ENCODE measurements at regions not wholly inside any gene's neighbourhood (a gene's known extent, or its start where the extent isn't known, plus 50 kb on each side); places are given as distances from the start of the nearest gene placed in this dataset.

DNA sequence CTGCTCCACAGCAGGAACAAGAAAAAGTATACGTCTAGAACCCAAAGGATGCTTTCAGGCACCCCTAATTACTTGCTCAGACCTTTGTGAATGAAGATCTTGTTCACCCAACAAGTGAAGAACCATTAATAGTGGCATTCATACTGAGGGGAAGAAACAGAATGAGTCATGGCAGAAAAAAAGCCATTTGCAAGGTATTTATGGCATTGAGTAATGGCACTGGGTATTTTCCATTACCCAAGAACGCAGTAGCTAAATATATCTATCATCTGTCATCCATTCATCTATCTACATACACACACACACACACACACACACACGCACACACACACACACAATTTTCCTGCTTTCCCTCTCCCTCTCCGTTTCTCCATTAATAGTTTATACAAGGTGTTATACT lies 56.4 kb upstream of the XIRP2 start:
- TF ChIP-seq, protein P1, sequence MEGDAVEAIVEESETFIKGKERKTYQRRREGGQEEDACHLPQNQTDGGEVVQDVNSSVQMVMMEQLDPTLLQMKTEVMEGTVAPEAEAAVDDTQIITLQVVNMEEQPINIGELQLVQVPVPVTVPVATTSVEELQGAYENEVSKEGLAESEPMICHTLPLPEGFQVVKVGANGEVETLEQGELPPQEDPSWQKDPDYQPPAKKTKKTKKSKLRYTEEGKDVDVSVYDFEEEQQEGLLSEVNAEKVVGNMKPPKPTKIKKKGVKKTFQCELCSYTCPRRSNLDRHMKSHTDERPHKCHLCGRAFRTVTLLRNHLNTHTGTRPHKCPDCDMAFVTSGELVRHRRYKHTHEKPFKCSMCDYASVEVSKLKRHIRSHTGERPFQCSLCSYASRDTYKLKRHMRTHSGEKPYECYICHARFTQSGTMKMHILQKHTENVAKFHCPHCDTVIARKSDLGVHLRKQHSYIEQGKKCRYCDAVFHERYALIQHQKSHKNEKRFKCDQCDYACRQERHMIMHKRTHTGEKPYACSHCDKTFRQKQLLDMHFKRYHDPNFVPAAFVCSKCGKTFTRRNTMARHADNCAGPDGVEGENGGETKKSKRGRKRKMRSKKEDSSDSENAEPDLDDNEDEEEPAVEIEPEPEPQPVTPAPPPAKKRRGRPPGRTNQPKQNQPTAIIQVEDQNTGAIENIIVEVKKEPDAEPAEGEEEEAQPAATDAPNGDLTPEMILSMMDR (IDR thresholded peaks at IDR 0.05; ENCODE audit: extremely low read depth, insufficient read depth, missing control alignments) = no peak
- DNase-seq (ENCODE audit: low spot score) = no peak
- in situ Hi-C loops (cut with MboI; ENCODE audit: low pct_unique_long_range_greater_than_20kb, low sequenced_read_pairs, unreplicated experiment) = no loop called here

DNA sequence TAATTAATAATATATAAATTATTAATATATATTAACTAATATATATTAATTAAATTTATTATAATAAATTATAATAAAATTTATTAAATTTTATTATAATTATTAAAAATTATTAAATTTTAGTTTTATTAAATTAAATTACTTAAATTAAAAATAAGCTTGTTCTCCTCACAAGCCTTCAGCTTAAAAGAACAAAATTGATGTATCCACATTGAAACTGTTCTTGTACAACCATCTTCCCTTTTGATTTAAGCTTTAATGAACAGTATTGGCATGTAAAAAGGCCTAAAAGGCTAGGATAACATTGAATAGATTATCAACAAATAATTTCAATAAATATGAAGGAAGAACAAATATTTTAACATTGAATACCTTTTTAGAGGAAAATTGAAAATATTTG lies 62.4 kb upstream of the XIRP2 start:
- no peak for DNase-seq (ENCODE audit: low spot score)
- TF ChIP-seq, protein P1 (IDR thresholded peaks at IDR 0.05; ENCODE audit: extremely low read depth, insufficient read depth, missing control alignments) = no peak
- in situ Hi-C loops (cut with MboI; ENCODE audit: low pct_unique_long_range_greater_than_20kb, low sequenced_read_pairs, unreplicated experiment) = no loop called here

DNA sequence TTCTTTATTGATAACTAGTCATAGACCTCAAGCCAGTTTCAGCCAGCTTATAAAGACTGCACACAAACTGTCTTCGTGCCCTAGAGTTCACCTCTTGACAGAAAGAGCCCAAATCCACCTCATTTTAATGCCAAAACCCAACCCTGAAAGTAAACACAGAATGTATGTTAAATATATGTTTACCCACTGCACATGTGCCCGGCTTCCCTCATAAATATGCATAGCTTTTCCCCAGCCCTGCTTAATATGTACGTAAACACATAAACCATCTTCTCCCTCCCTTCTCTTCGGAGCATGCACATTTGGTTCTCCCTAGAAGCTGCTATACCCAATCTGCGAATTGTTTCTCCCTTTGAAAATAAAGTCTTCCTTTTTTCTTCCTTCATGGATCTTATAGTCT lies 73.9 kb upstream of the XIRP2 start:
- in situ Hi-C loops (cut with MboI; ENCODE audit: low pct_unique_long_range_greater_than_20kb, low sequenced_read_pairs, unreplicated experiment) = no loop called here
- no peak for DNase-seq (ENCODE audit: low spot score)
- TF ChIP-seq, protein P1 (IDR thresholded peaks at IDR 0.05; ENCODE audit: extremely low read depth, insufficient read depth, missing control alignments) = no peak

DNA sequence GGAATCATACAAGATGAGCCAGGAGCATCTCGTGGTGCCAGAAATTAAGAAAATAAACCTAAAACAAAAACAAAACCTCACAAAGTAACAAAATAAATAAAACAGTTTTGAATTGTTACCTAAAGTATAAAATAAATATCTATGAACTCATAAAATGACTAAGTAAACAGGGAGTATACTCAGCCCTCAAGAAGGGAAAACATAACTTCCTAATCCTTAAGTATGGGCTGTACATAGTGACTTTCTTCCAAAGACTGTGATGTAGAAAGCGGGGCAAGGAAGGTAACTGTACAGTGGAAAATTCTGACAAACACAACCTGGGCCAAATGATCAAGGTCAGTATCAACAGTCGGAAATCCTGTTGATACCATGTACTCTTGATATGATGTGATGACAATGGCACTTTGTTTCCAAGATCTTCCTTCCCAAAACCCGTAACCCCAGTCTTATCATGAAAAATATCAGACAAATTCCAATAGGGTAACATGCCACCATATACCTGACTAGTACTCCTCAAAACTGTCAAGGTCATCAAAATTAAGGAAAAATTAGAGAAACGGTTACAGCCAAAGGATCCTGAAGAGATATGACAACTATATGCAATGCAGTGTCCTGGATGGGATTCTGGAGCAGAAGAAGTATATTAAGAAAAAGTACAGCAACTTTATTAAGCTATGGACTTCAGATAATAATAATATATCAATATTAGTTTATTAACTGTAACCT lies 76.0 kb upstream of the XIRP2 start:
- in situ Hi-C loops (cut with MboI; ENCODE audit: low pct_unique_long_range_greater_than_20kb, low sequenced_read_pairs, unreplicated experiment) = no loop called here
- no peak for DNase-seq (ENCODE audit: low spot score)
- TF ChIP-seq, protein P1 (IDR thresholded peaks at IDR 0.05; ENCODE audit: extremely low read depth, insufficient read depth, missing control alignments) = no peak

DNA sequence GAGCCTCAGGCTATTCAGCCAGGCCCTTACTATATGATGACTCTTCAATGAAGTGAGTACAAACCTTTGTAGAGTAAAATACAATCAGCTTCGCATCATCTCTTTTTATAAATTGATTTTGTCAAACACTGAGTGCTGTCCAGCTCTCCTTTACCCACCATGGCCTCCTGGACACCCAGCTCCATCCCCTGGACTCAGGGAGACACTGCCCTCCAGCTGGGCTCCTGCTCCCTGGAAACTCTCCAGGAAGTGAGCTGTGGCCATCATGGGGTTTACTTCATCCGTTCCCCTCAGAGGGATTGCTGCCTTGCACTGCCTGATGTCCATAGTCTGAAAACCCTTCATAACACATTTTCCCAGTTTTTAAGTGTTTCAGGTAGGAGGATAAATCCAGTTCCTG lies 82.5 kb upstream of the XIRP2 start:
- TF ChIP-seq, protein P1 (IDR thresholded peaks at IDR 0.05; ENCODE audit: extremely low read depth, insufficient read depth, missing control alignments) = no peak
- no peak for DNase-seq (ENCODE audit: low spot score)
- in situ Hi-C loops (cut with MboI; ENCODE audit: low pct_unique_long_range_greater_than_20kb, low sequenced_read_pairs, unreplicated experiment) = no loop called here

DNA sequence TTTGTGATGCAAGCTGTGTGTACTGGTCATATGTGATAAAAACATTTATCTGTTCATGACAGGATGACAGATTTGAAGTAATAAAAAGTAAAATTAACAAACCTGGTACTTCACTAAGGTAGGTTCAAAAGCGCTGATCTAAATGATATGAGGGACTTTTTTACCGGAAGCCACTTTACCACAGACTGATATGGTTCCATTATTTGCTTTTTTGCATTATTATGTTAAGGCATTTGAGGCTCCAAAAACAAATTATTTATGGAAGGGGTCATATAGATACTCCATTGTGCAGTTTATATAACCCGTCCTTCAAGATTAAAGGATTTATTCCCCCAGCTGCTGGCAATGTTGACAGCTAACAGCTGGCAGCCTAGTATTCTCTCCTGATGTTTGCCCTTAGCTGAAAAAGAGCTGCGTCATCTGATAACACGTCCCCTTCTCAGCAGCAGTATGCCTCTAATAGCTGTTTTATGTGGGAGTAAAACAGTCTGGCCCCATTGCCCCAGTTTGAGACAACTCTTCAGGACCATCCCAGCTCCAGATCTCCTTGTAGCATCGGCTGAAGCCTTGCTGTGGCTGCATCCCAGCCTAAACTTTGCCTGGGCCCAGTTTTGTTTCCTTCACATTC lies 84.8 kb upstream of the XIRP2 start:
- no peak for DNase-seq (ENCODE audit: low spot score)
- TF ChIP-seq, protein P1 (IDR thresholded peaks at IDR 0.05; ENCODE audit: extremely low read depth, insufficient read depth, missing control alignments) = no peak
- in situ Hi-C loops (cut with MboI; ENCODE audit: low pct_unique_long_range_greater_than_20kb, low sequenced_read_pairs, unreplicated experiment) = no loop called here

Measured in GM13977 (cell line).